ENCODE measurements at regions not wholly inside any gene's neighbourhood (a gene's known extent, or its start where the extent isn't known, plus 50 kb on each side); places are given as distances from the start of the nearest gene placed in this dataset.

GRCh38 chr21:17462276-17462981 lies 50.4 kb upstream of the CXADR start:
- DNase-seq (ENCODE audit: low read depth in 3 of 3, low spot score in 1 of 3): no peak
